ENCODE measurements at regions not wholly inside any gene's neighbourhood (a gene's known extent, or its start where the extent isn't known, plus 50 kb on each side); places are given as distances from the start of the nearest gene placed in this dataset.

GRCh38 chr10:44300666-44301649 is 83.9 kb downstream of the CXCL12 start:
- Histone ChIP-seq H3K18ac (ENCODE audit: extremely low read depth, low read length) (no peak overlapping the region), H3K4me3 (ENCODE audit: extremely low read depth in 1 of 4, insufficient read depth in 2 of 4, low read depth in 3 of 4, low read length in 4 of 4) (no peak overlapping the region), H2BK15ac (ENCODE audit: low read length) (no peak overlapping the region; the same call in 1 of the 2 replicates), H2BK120ac (replicated peaks; ENCODE audit: low read depth, low read length) (no peak overlapping the region), H4K8ac (ENCODE audit: extremely low read depth, insufficient read depth, low read length) (no peak overlapping the region), H3K27me3 (replicated peaks in 1 of 4; ENCODE audit: control insufficient read depth in 3 of 4, extremely low read depth in 1 of 4, insufficient read depth in 3 of 4, low read length in 3 of 4) (no peaks in the 10 kb centered on the region), H3K23ac (ENCODE audit: insufficient read length) (no peak overlapping the region), H4K20me1 (replicated peaks in 1 of 2; ENCODE audit: control insufficient read depth in 1 of 2, insufficient read depth in 2 of 2, low read length in 2 of 2) (no peaks in the 10 kb centered on the region), H3K79me2 (ENCODE audit: control insufficient read depth in 1 of 2, insufficient read depth in 2 of 2, low read length in 2 of 2) (no peaks in the 10 kb centered on the region), H3K56ac (replicated peaks; ENCODE audit: insufficient read length, low read depth, low read length) (no peak overlapping the region), H2BK20ac (ENCODE audit: low read length) (no peak overlapping the region), H3K27ac (ENCODE audit: low read depth, low read length) (no peak overlapping the region), H2BK12ac (ENCODE audit: low read depth, low read length) (no peak overlapping the region; the same call in 1 of the 2 replicates), H3K14ac (ENCODE audit: insufficient read length) (no peak overlapping the region), H4K5ac (ENCODE audit: insufficient read length, low read depth, low read length) (no peak overlapping the region), H3K4me2 (ENCODE audit: insufficient read depth in 1 of 2, low read depth in 2 of 2, low read length in 2 of 2) (no peak overlapping the region), H3K36me3 (ENCODE audit: control insufficient read depth in 2 of 4, insufficient read depth in 4 of 4, low read length in 3 of 4) (no peaks in the 10 kb centered on the region), H2AFZ (ENCODE audit: low read length) (no peak overlapping the region), H2AK5ac (ENCODE audit: low read depth, low read length) (no peak overlapping the region), H2BK5ac (ENCODE audit: low read depth, low read length) (no peak overlapping the region), H3K79me1 (ENCODE audit: low read depth, low read length) (no peaks in the 10 kb centered on the region), H3K4ac (replicated peaks; ENCODE audit: insufficient read length, low read depth, low read length) (no peak overlapping the region), H3K23me2 (ENCODE audit: low read depth, low read length) (no peaks in the 10 kb centered on the region), H4K91ac (replicated peaks; ENCODE audit: insufficient read length, low read length) (no peak overlapping the region), H3K4me1 (replicated peaks in 1 of 4; ENCODE audit: control insufficient read depth in 3 of 4, insufficient read depth in 4 of 4, low read length in 3 of 4) (peaks cover 0 to 9% (median 4%) of the 10 kb centered on the region in 4 experiments; a peak in 4 of 7 replicates), H3K9ac (replicated peaks in 1 of 4; ENCODE audit: extremely low read depth in 1 of 4, low read depth in 3 of 4, low read length in 3 of 4) (no peak overlapping the region), H3K9me3 (ENCODE audit: insufficient read depth in 2 of 2, low read depth in 1 of 2, low read length in 1 of 2) (peaks cover 7% of the 10 kb centered on the region in 2 experiments; a peak in 2 of 4 replicates)
- ChIA-PET CTCF (ENCODE audit: partially characterized antibody) (interaction anchor here (0.7 to 2.4 kb wide), 5 partner anchors 7 to 41 kb away, joined by 3 to 10 read pairs (median 3); no protein-coding TSS in a partner anchor), POLR2A (ENCODE audit: partially characterized antibody) (no interaction called here)
- FAIRE-seq (no peak), DNase-seq (ENCODE audit: low read depth in 1 of 2, low spot score in 2 of 2) (no peak)
- TF ChIP-seq SAP30 (IDR thresholded peaks at IDR 0.05; ENCODE audit: insufficient read depth, insufficient replicate concordance, low read length) (no peak), BCL11A (IDR thresholded peaks at IDR 0.05; ENCODE audit: low read depth in 2 of 2, low read length in 2 of 2) (no peak), ASH2L (IDR thresholded peaks at IDR 0.05; ENCODE audit: low read length) (no peak), E2F6 (IDR thresholded peaks at IDR 0.05) (no peak), POLR2A (IDR thresholded peaks at IDR 0.05; ENCODE audit: control extremely low read depth in 1 of 2, low read depth in 2 of 2, low read length in 2 of 2) (no peak), BACH1 (IDR thresholded peaks at IDR 0.05; ENCODE audit: low read length) (no peak), TCF12 (IDR thresholded peaks at IDR 0.05; ENCODE audit: low read depth, low read length) (no peak)
- 83% methylated on average over 7 of the region's 7 CpGs; no CpG with 5 or more reads in 1 of the 2 experiments for WGBS, 2 experiments (ENCODE audit: extremely low coverage in 1 of 2, insufficient coverage in 1 of 2, insufficient read length in 1 of 2, insufficient replicate concordance in 2 of 2, low coverage in 1 of 2, low lambda C conversion rate in 2 of 2, missing lambda C conversion rate in 1 of 2)

All from H1 (cell line).